ENCODE measurements at regions not wholly inside any gene's neighbourhood (a gene's known extent, or its start where the extent isn't known, plus 50 kb on each side); places are given as distances from the start of the nearest gene placed in this dataset.

DNA sequence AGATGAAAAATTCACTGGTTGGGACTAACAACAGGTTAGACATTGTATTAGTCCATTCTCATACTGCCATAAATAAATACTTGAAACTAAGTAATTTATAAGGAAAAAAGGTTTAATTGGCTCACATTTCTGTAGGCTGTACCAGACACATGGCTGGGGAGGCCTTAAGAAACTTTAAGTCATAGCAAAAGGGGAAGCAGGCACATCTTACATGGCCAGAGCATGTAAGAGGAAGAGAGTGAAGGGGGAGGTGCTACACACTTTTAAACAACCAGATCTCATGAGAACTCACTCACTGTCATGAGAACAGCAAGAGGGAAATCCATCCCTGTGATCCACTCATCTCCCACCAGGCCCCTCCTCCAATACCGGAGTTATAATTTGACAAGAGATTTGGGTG lies 125.9 kb downstream of the SUCLA2 start:
- TF ChIP-seq GABPA (IDR thresholded peaks at IDR 0.05 in 1 of 2, conservative IDR thresholded peaks at IDR 0.05 in 1 of 2) (no peak), CTCF (IDR thresholded peaks at IDR 0.05; ENCODE audit: low read depth, low read length, missing input control) (no peak)
